Activated CD4-positive, alpha-beta T cell treated with anti-CD3 and anti-CD28 coated beads for 48 hours (primary cell): ENCODE measurements at regions not wholly inside any gene's neighbourhood (a gene's known extent, or its start where the extent isn't known, plus 50 kb on each side); places are given as distances from the start of the nearest gene placed in this dataset.

Experiments
- DNase-seq: peaks from one replicate; pipeline ENCODE4 v3.0.0-alpha.2; 2020

- DNase-seq, result no peak
Observed at GRCh38 chr5:113917997-113918396, 404.5 kb downstream of the YTHDC2 start.

DNA sequence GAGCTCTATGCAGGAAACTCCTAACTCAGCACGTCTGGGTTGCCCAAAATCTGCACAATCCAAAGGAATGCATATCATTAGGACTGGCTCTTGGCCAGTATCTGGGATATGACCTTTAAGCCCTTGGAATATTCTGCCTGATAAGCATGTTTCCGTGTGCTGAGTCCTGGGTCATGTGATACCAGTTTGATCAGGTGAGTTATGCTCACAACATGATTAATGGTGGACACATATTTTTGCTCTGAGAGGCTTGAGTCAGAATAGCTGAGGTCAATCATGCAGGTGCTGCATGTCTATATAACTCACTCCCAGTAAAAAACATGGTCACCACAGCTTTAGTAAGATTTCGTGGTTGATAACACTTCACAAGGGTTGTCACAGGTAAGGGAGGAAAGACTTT lies 408.8 kb downstream of the YTHDC2 start:
- DNase-seq, result no peak

GRCh38 chr5:113935453-113935852 lies 422.0 kb downstream of the YTHDC2 start:
- no peak for DNase-seq

GRCh38 chr5:113937301-113937700 lies 423.8 kb downstream of the YTHDC2 start:
- no peak for DNase-seq

- DNase-seq, result no peak
Observed at GRCh38 chr5:113939988-113940387, 421.9 kb upstream of the KCNN2 start.

DNA sequence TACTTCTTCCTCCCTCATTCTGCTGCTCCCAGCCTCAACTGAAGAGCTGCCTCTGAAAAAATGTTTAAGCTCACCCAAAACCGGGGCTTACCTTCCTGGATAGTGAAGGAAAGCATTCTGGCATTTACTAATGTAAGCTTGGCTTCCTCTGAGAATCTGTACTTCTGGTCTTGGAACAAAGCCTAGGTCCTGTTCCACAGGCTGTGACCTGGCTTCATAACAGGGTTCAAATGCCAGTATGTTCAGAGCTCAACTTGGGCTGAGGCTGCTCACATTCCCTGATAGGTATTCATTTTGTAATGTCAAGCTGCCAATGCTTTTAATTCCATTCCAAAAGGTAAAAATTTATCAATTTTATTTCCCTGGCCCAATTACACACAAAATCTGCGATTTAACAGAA lies 411.7 kb upstream of the KCNN2 start:
- no peak for DNase-seq

- no peak for DNase-seq
Observed at GRCh38 chr5:113965225-113965624, 396.6 kb upstream of the KCNN2 start.

GRCh38 chr5:113969901-113970300 lies 392.0 kb upstream of the KCNN2 start:
- DNase-seq, result no peak

- DNase-seq, result no peak
Observed at GRCh38 chr5:113971454-113971853, 390.4 kb upstream of the KCNN2 start.

- DNase-seq, result no peak
Observed at GRCh38 chr5:113974976-113975375, 386.9 kb upstream of the KCNN2 start.

GRCh38 chr5:113984928-113985327 lies 376.9 kb upstream of the KCNN2 start:
- no peak for DNase-seq

DNA sequence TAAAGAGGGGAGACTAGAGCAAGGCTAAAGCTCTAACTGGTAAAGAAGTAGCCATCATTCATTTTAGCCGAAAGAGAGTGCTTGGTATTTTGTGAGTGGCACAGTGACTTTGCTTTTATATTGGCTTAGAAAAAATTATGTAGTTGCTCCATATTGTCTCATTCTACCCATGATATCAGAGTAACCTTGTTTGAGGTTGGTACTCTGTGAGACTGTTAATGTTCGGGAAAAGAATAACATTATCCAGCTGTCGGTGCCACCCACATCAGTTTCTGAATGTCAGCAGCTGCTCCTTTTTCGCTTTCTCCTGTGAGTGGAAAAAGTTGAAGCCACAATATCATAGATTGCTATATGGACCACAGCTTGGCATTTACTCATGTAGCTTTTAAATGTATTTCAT lies 376.4 kb upstream of the KCNN2 start:
- DNase-seq, result no peak

- DNase-seq, result no peak
Observed at GRCh38 chr5:113989278-113989912, 372.5 kb upstream of the KCNN2 start.

- no peak for DNase-seq
Observed at GRCh38 chr5:113989913-113990305, 372.0 kb upstream of the KCNN2 start.

- no peak for DNase-seq
Observed at GRCh38 chr5:114001076-114001475, 360.8 kb upstream of the KCNN2 start.

DNA sequence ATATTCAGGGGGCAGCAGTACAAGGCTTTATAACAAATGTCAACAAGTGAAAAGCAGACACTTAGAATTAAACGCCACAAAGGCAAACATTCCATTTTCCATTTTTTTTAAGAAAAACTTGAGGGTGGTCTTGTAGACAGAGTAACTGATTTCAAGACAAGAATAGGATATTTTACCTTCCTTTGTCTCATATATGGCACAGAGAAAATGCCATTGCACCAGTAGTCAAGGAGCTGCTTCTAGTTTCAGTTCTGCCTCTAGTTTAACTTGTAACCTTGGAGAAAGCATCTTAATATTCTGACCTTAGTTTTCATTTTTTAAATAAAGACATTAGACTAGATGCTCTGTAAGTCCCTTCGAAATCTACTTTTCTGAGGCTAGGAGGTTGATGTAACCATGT lies 355.3 kb upstream of the KCNN2 start:
- no peak for DNase-seq

- no peak for DNase-seq
Observed at GRCh38 chr5:114007678-114008077, 354.2 kb upstream of the KCNN2 start.

DNA sequence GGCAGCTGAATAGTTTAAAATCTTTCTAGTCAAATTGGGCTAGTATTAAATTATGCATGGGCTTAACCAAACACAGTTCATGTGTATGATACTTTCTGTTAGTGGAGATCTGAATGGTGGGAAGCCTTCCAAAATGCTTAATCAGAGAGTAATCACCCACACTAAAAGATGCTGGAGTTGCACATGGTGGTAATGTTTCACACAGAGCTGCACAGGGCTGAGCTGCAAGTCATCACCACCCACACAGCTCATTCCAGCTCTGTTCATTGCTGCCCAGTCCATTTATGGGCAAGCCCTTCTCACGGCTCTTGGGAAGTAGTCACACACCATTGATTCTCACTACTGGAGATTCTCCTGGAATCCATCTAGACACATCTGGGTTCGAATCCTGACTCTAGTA lies 351.5 kb upstream of the KCNN2 start:
- DNase-seq, result no peak

DNA sequence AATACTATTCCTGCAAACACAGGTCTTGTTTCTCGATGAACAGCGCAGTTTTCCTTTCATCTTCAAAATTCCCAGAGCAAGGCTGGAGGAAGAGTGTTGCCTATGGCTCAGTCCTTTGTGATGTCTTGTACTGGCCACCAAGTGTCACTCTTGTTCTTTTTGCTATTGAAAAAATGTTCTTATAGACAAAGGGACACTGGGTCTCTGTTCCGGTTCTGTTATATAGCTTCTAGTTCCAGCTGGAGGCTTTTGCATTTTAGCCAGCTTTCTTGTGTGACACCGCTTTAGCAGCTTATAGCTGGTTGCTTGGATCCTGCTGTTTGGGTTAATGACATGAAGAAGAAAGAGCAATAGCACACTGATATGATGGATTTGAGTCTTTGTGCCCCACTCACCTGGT lies 343.7 kb upstream of the KCNN2 start:
- DNase-seq, result no peak

- no peak for DNase-seq
Observed at GRCh38 chr5:114038756-114039155, 323.1 kb upstream of the KCNN2 start.

GRCh38 chr5:114050087-114050486 lies 311.8 kb upstream of the KCNN2 start:
- DNase-seq, result no peak

GRCh38 chr5:114053372-114053771 lies 308.5 kb upstream of the KCNN2 start:
- no peak for DNase-seq

- DNase-seq, result no peak
Observed at GRCh38 chr5:114054594-114054993, 307.3 kb upstream of the KCNN2 start.

DNA sequence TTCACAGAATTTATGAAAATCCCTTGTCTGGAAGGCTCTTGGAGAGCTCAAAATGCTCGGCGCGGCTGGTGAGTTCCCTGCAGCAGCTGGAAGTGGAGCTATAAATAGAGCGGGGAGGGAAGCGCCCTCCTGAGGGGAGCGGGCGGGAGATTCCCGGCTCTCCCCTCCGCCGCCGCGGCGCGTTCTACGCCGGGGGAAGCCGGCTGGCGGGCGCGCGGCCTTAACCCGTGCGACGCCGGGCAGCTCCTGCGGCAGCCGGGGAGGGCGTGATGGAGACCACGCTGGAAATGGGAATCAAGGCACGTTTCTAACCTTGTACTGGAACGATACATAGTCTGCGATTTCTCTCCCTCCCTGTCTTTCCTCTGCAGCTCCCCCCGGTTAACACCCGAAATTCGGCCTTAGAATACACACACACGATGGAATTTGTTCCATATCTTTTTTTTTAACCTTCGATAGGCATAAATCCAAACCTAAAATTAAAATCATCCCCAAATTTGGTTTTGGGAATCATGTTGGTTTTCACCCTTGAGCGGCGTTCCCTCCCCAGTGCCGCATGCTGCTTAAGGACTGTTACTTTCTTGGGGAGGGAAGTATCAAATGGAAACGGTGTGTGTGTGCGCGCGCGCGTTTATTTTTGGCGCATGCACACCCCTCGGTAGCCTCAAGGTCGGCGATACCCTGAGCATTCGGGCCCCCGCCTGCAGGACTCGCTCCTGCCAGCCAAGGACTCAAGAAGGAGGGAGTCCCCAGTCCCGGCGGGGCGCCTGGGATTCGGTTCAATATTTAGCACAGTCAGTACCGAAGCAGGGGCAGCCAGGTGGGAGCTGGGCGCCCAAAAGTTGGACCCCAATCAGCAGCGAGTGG lies 306.3 kb upstream of the KCNN2 start:
- DNase-seq, result no peak

- DNase-seq, result no peak
Observed at GRCh38 chr5:114056185-114056538, 305.7 kb upstream of the KCNN2 start.
